ENCODE measurements at regions not wholly inside any gene's neighbourhood (a gene's known extent, or its start where the extent isn't known, plus 50 kb on each side); places are given as distances from the start of the nearest gene placed in this dataset.

GRCh38 chr17:68658999-68659780 is 58.0 kb upstream of the FAM20A start:
- Histone ChIP-seq H3K27me3 (no peaks in the 10 kb centered on the region), H3K9me3 (no peaks in the 10 kb centered on the region), H3K36me3 (no peaks in the 10 kb centered on the region), H3K4me3 (no peak overlapping the region), H3K27ac (no peak overlapping the region), H3K4me1 (no peaks in the 10 kb centered on the region)
- in situ Hi-C loops (cut with MboI; ENCODE audit: low pct_ligation_motif_present in 1 of 4, low pct_unique_long_range_greater_than_20kb in 1 of 4, low sequenced_read_pairs in 3 of 4) (no loop called here), intact Hi-C loops (cut with DNase I; ENCODE audit: low total_unique reads) (no loop called here)
- no peak for TF ChIP-seq EP300 (IDR thresholded peaks at IDR 0.05; ENCODE audit: low read depth)
- 48 to 57% methylated on average over 5 to 7 of the region's 7 CpGs for WGBS, 2 donors (ENCODE audit: low coverage in 1 of 2)
- no peak for DNase-seq

GRCh38 chr17:68657576-68657975 is 56.4 kb upstream of the FAM20A start:
- H3K36me3 ChIP-seq, result no peaks in the 10 kb centered on the region
- H3K4me1 ChIP-seq, result no peaks in the 10 kb centered on the region
- in situ Hi-C loops (cut with MboI; ENCODE audit: low pct_ligation_motif_present in 1 of 4, low pct_unique_long_range_greater_than_20kb in 1 of 4, low sequenced_read_pairs in 3 of 4) (no loop called here), intact Hi-C loops (cut with DNase I; ENCODE audit: low total_unique reads) (no loop called here)
- no peaks in the 10 kb centered on the region for H3K9me3 ChIP-seq
- DNase-seq, result no peak
- H3K4me3 ChIP-seq, result no peak overlapping the region
- H3K27ac ChIP-seq, result peak overlapping the region in 1 of 4 donors; percentile 20
- WGBS, 2 donors (ENCODE audit: low coverage in 1 of 2), result 60 to 69% methylated on average over 2 of the region's 2 CpGs
- TF ChIP-seq CTCF (IDR thresholded peaks at IDR 0.05) (no peak), POLR2AphosphoS5 (IDR thresholded peaks at IDR 0.05) (no peak), POLR2A (IDR thresholded peaks at IDR 0.05) (no peak), EP300 (IDR thresholded peaks at IDR 0.05; ENCODE audit: low read depth) (no peak)
- H3K27me3 ChIP-seq, result no peaks in the 10 kb centered on the region

GRCh38 chr17:68657166-68657565 is 56.0 kb upstream of the FAM20A start:
- no peaks in the 10 kb centered on the region for H3K27me3 ChIP-seq
- no peaks in the 10 kb centered on the region for H3K9me3 ChIP-seq
- peak overlapping the region in 1 of 4 donors; percentile 20 for H3K27ac ChIP-seq
- TF ChIP-seq POLR2AphosphoS5 (IDR thresholded peaks at IDR 0.05), result no peak
- TF ChIP-seq POLR2A (IDR thresholded peaks at IDR 0.05), result no peak
- no peak for TF ChIP-seq CTCF (IDR thresholded peaks at IDR 0.05)
- TF ChIP-seq EP300 (IDR thresholded peaks at IDR 0.05; ENCODE audit: low read depth), result no peak
- in situ Hi-C loops (cut with MboI; ENCODE audit: low pct_ligation_motif_present in 1 of 4, low pct_unique_long_range_greater_than_20kb in 1 of 4, low sequenced_read_pairs in 3 of 4) (no loop called here), intact Hi-C loops (cut with DNase I; ENCODE audit: low total_unique reads) (no loop called here)
- no peaks in the 10 kb centered on the region for H3K4me1 ChIP-seq
- no peak overlapping the region for H3K4me3 ChIP-seq
- no peak for DNase-seq
- no peaks in the 10 kb centered on the region for H3K36me3 ChIP-seq
- 50 to 53% methylated on average over 3 to 4 of the region's 4 CpGs for WGBS, 2 donors (ENCODE audit: low coverage in 1 of 2)

GRCh38 chr17:68656666-68657065 is 55.5 kb upstream of the FAM20A start:
- no peaks in the 10 kb centered on the region for H3K27me3 ChIP-seq
- H3K4me3 ChIP-seq, result no peak overlapping the region
- no peaks in the 10 kb centered on the region for H3K4me1 ChIP-seq
- intact Hi-C loops (cut with DNase I; ENCODE audit: low total_unique reads), result no loop called here
- DNase-seq, result no peak
- no peak overlapping the region for H3K27ac ChIP-seq
- in situ Hi-C loops (cut with MboI; ENCODE audit: low pct_ligation_motif_present in 1 of 4, low pct_unique_long_range_greater_than_20kb in 1 of 4, low sequenced_read_pairs in 3 of 4), result no loop called here
- no peaks in the 10 kb centered on the region for H3K9me3 ChIP-seq
- no peaks in the 10 kb centered on the region for H3K36me3 ChIP-seq
- WGBS, 2 donors (ENCODE audit: low coverage in 1 of 2), result 70 to 79% methylated on average over 3 to 4 of the region's 4 CpGs
- TF ChIP-seq CTCF (IDR thresholded peaks at IDR 0.05) (no peak), POLR2A (IDR thresholded peaks at IDR 0.05) (no peak), EP300 (IDR thresholded peaks at IDR 0.05; ENCODE audit: low read depth) (no peak), POLR2AphosphoS5 (IDR thresholded peaks at IDR 0.05) (no peak)

Measured in transverse colon (tissue), 4 donors.